ENCODE measurements at regions not wholly inside any gene's neighbourhood (a gene's known extent, or its start where the extent isn't known, plus 50 kb on each side); places are given as distances from the start of the nearest gene placed in this dataset.

- Histone ChIP-seq H3K36me3 (no peaks in the 10 kb centered on the region), H3K4me1 (no peaks in the 10 kb centered on the region), H3K4me2 (no peak overlapping the region), H3K9ac (no peak overlapping the region), H4K20me1 (no peaks in the 10 kb centered on the region), H3K27me3 (no peaks in the 10 kb centered on the region), H3K4me3 (no peak overlapping the region), H3K9me3 (replicated peaks in 1 of 11) (no peaks in the 10 kb centered on the region), H3K27ac (no peak overlapping the region)
- no peak for TF ChIP-seq Cebpa-rat (IDR thresholded peaks at IDR 0.05)
Measured at GRCh38 chr1:82899017-82899416, 1098.3 kb downstream of the ADGRL2 start.

GRCh38 chr1:82897549-82897948 is 1096.8 kb downstream of the ADGRL2 start:
- H3K4me1 ChIP-seq: no peaks in the 10 kb centered on the region
- H3K4me2 ChIP-seq: no peak overlapping the region
- H3K4me3 ChIP-seq: no peak overlapping the region
- H3K9ac ChIP-seq: no peak overlapping the region
- no peaks in the 10 kb centered on the region for H3K9me3 ChIP-seq (replicated peaks in 1 of 11)
- H3K36me3 ChIP-seq: no peaks in the 10 kb centered on the region
- no peaks in the 10 kb centered on the region for H4K20me1 ChIP-seq
- no peak for TF ChIP-seq Cebpa-rat (IDR thresholded peaks at IDR 0.05)
- H3K27me3 ChIP-seq: no peaks in the 10 kb centered on the region
- H3K27ac ChIP-seq: no peak overlapping the region

- no peaks in the 10 kb centered on the region for H4K20me1 ChIP-seq
- no peak for TF ChIP-seq Cebpa-rat (IDR thresholded peaks at IDR 0.05)
- H3K4me2 ChIP-seq: no peak overlapping the region
- no peak overlapping the region for H3K4me3 ChIP-seq
- no peak overlapping the region for H3K9ac ChIP-seq
- no peaks in the 10 kb centered on the region for H3K4me1 ChIP-seq
- H3K27me3 ChIP-seq: no peaks in the 10 kb centered on the region
- H3K27ac ChIP-seq: no peak overlapping the region
- H3K36me3 ChIP-seq: no peaks in the 10 kb centered on the region
- H3K9me3 ChIP-seq (replicated peaks in 1 of 11): no peaks in the 10 kb centered on the region
Measured at GRCh38 chr1:82896036-82896435, 1095.3 kb downstream of the ADGRL2 start.

GRCh38 chr1:82894635-82895034 is 1093.9 kb downstream of the ADGRL2 start:
- Histone ChIP-seq H4K20me1 (no peaks in the 10 kb centered on the region), H3K27me3 (no peaks in the 10 kb centered on the region), H3K4me1 (no peaks in the 10 kb centered on the region), H3K4me3 (no peak overlapping the region), H3K36me3 (no peaks in the 10 kb centered on the region), H3K27ac (no peak overlapping the region), H3K9me3 (replicated peaks in 1 of 11) (no peaks in the 10 kb centered on the region), H3K4me2 (no peak overlapping the region), H3K9ac (no peak overlapping the region)
- no peak for TF ChIP-seq Cebpa-rat (IDR thresholded peaks at IDR 0.05)

- H3K27ac ChIP-seq: no peak overlapping the region
- TF ChIP-seq Cebpa-rat (IDR thresholded peaks at IDR 0.05): no peak
Measured at GRCh38 chr1:82893712-82894470, 1093.2 kb downstream of the ADGRL2 start.

GRCh38 chr1:82880506-82880905 is 1079.8 kb downstream of the ADGRL2 start:
- Histone ChIP-seq H4K20me1 (no peaks in the 10 kb centered on the region), H3K4me2 (no peak overlapping the region), H3K36me3 (no peaks in the 10 kb centered on the region), H3K27ac (no peak overlapping the region), H3K9ac (no peak overlapping the region), H3K4me1 (no peaks in the 10 kb centered on the region), H3K27me3 (no peaks in the 10 kb centered on the region), H3K9me3 (replicated peaks in 1 of 11) (peaks cover 0 to 6% (median 3%) of the 10 kb centered on the region in 11 experiments; a peak in 4 of 22 replicates), H3K4me3 (no peak overlapping the region)
- TF ChIP-seq Cebpa-rat (IDR thresholded peaks at IDR 0.05): no peak

More at GRCh38 chr1:82893712-82894470, 1093.2 kb downstream of the ADGRL2 start:
- H3K36me3 ChIP-seq: no peaks in the 10 kb centered on the region
- H3K27me3 ChIP-seq: no peaks in the 10 kb centered on the region
- H3K4me1 ChIP-seq: no peaks in the 10 kb centered on the region
- H4K20me1 ChIP-seq: no peaks in the 10 kb centered on the region
- no peaks in the 10 kb centered on the region for H3K9me3 ChIP-seq (replicated peaks in 1 of 11)
- no peak overlapping the region for H3K4me2 ChIP-seq
- H3K9ac ChIP-seq: no peak overlapping the region
- no peak overlapping the region for H3K4me3 ChIP-seq

GRCh38 chr1:82879701-82880305 is 1079.1 kb downstream of the ADGRL2 start:
- H3K4me3 ChIP-seq: no peak overlapping the region
- no peak overlapping the region for H3K27ac ChIP-seq
- H3K4me2 ChIP-seq: no peak overlapping the region
- no peaks in the 10 kb centered on the region for H3K27me3 ChIP-seq
- H4K20me1 ChIP-seq: no peaks in the 10 kb centered on the region
- peaks cover 0 to 10% (median 3%) of the 10 kb centered on the region in 11 experiments; a peak in 4 of 22 replicates for H3K9me3 ChIP-seq (replicated peaks in 1 of 11)
- no peak for TF ChIP-seq Cebpa-rat (IDR thresholded peaks at IDR 0.05)
- no peaks in the 10 kb centered on the region for H3K4me1 ChIP-seq
- no peaks in the 10 kb centered on the region for H3K36me3 ChIP-seq
- H3K9ac ChIP-seq: no peak overlapping the region

- no peaks in the 10 kb centered on the region for H4K20me1 ChIP-seq
Measured at GRCh38 chr1:82875170-82875569, 1074.4 kb downstream of the ADGRL2 start.

GRCh38 chr1:82874041-82874440 is 1073.3 kb downstream of the ADGRL2 start:
- Histone ChIP-seq H4K20me1 (no peaks in the 10 kb centered on the region), H3K27ac (no peak overlapping the region), H3K27me3 (no peaks in the 10 kb centered on the region), H3K4me2 (no peak overlapping the region), H3K4me1 (no peaks in the 10 kb centered on the region), H3K36me3 (no peaks in the 10 kb centered on the region), H3K4me3 (no peak overlapping the region), H3K9ac (no peak overlapping the region), H3K9me3 (replicated peaks in 1 of 11) (peaks cover 0 to 6% (median 0%) of the 10 kb centered on the region in 11 experiments; a peak in 1 of 22 replicates)
- no peak for TF ChIP-seq Cebpa-rat (IDR thresholded peaks at IDR 0.05)

More at GRCh38 chr1:82875170-82875569, 1074.4 kb downstream of the ADGRL2 start:
- Histone ChIP-seq H3K9me3 (replicated peaks in 1 of 11) (peaks cover 0 to 6% (median 0%) of the 10 kb centered on the region in 11 experiments; a peak in 1 of 22 replicates), H3K27ac (no peak overlapping the region), H3K4me3 (no peak overlapping the region), H3K27me3 (no peaks in the 10 kb centered on the region), H3K4me1 (no peaks in the 10 kb centered on the region), H3K9ac (no peak overlapping the region), H3K4me2 (no peak overlapping the region), H3K36me3 (no peaks in the 10 kb centered on the region)
- TF ChIP-seq Cebpa-rat (IDR thresholded peaks at IDR 0.05): no peak

- no peaks in the 10 kb centered on the region for H4K20me1 ChIP-seq
- no peaks in the 10 kb centered on the region for H3K4me1 ChIP-seq
- no peak overlapping the region for H3K4me3 ChIP-seq
- no peak overlapping the region for H3K4me2 ChIP-seq
- no peaks in the 10 kb centered on the region for H3K27me3 ChIP-seq
- H3K9ac ChIP-seq: no peak overlapping the region
- H3K9me3 ChIP-seq (replicated peaks in 1 of 11): peaks cover 0 to 6% (median 0%) of the 10 kb centered on the region in 11 experiments; a peak in 1 of 22 replicates
- no peak for TF ChIP-seq Cebpa-rat (IDR thresholded peaks at IDR 0.05)
- no peak overlapping the region for H3K27ac ChIP-seq
- no peaks in the 10 kb centered on the region for H3K36me3 ChIP-seq
Measured at GRCh38 chr1:82870332-82870731, 1069.6 kb downstream of the ADGRL2 start.
